SU-DHL-6 (cell line): ENCODE measurements at regions not wholly inside any gene's neighbourhood (a gene's known extent, or its start where the extent isn't known, plus 50 kb on each side); places are given as distances from the start of the nearest gene placed in this dataset.

Experiments
- H2AFZ ChIP-seq: fragments of 200-600 bp; sonication (generic); 2 replicates; pipeline ENCODE4 v1.6.1; 2014; ENCODE audit warnings: low read depth, mild to moderate bottlenecking, moderate library complexity, mixed read lengths, antibody characterized with exemption, low read length; ENCODE audit not compliant: severe bottlenecking
- H3F3A ChIP-seq: fragments of 200-600 bp; shearing (Covaris generic); 2 replicates; pipeline ENCODE4 v1.6.0; 2016; ENCODE audit warnings: antibody characterized with exemption, mild to moderate bottlenecking; ENCODE audit not compliant: insufficient read depth
- H3K27ac ChIP-seq: fragments of 200-600 bp; sonication (generic); 2 replicates; pipeline ENCODE4 v1.5.1; 2016; ENCODE audit warnings: low read depth, mild to moderate bottlenecking, low read length, moderate library complexity, mixed read lengths
- H3K27me3 ChIP-seq: fragments of 200-600 bp; sonication (generic), shearing (Covaris generic); 2 replicates; pipeline ENCODE4 v1.6.0; 2014; ENCODE audit warnings: mild to moderate bottlenecking, low read length
- H3K36me3 ChIP-seq: fragments of 200-600 bp; sonication (generic); 2 replicates; pipeline ENCODE4 v1.6.1; 2014; ENCODE audit warnings: mild to moderate bottlenecking, low read length, mixed read lengths
- H3K4me2 ChIP-seq: fragments of 300-600, 200-600 bp; shearing (Covaris generic), sonication (generic); 2 replicates; pipeline ENCODE4 v1.6.0; 2014; ENCODE audit warnings: low read length, low read depth, mild to moderate bottlenecking; ENCODE audit not compliant: poor library complexity, severe bottlenecking
- H3K4me3 ChIP-seq: fragments of 200-600 bp; sonication (generic); 2 replicates; pipeline ENCODE4 v1.5.1; 2014; ENCODE audit warnings: antibody characterized with exemption, low read length, mild to moderate bottlenecking, mixed read lengths; ENCODE audit not compliant: insufficient read depth, poor library complexity, severe bottlenecking
- H3K79me2 ChIP-seq: fragments of 200-600 bp; sonication (generic); 2 replicates; pipeline ENCODE4 v1.6.1; 2014; ENCODE audit warnings: mild to moderate bottlenecking, low read length, moderate library complexity; ENCODE audit not compliant: insufficient read depth
- H3K9ac ChIP-seq: fragments of 200-600 bp; sonication (generic); 2 replicates; pipeline ENCODE4 v1.7.0; 2014; ENCODE audit warnings: mild to moderate bottlenecking, low read length
- H3K9me2 ChIP-seq: fragments of 200-600 bp; sonication (generic); replicated peaks from 2 replicates; pipeline ENCODE4 v1.6.1; 2014; ENCODE audit warnings: low read length; ENCODE audit not compliant: insufficient read depth
- H3K9me3 ChIP-seq: fragments of 200-600 bp; sonication (generic); 2 replicates; pipeline ENCODE4 v1.6.1; 2014; ENCODE audit warnings: low read length, mixed read lengths; ENCODE audit not compliant: insufficient read depth
- H4K20me1 ChIP-seq: fragments of 200-600 bp; sonication (generic); 2 replicates; pipeline ENCODE4 v1.6.1; 2014; ENCODE audit warnings: low read depth, mild to moderate bottlenecking, antibody characterized with exemption, low read length, moderate library complexity, mixed read lengths
- CTCF ChIP-seq: fragments of 200-600 bp; sonication (generic); IDR thresholded peaks from one replicate; pipeline ENCODE4 v1.5.1; 2017; ENCODE audit warnings: antibody characterized with exemption, mild to moderate bottlenecking, low read length, moderate library complexity; ENCODE audit not compliant: insufficient read depth, poor library complexity, severe bottlenecking
- EZH2phosphoT487 ChIP-seq: fragments of 200-600 bp; sonication (generic), shearing (Covaris generic); conservative IDR thresholded peaks from 2 replicates; pipeline ENCODE4 v1.6.1; 2018; ENCODE audit warnings: mild to moderate bottlenecking, antibody characterized with exemption, low read length, moderate library complexity, mixed read lengths

GRCh38 chr2:147164563-147164962 lies 680.3 kb upstream of the ACVR2A start:
- no peaks in the 10 kb centered on the region for H3K27me3 ChIP-seq
- no peaks in the 10 kb centered on the region for H3F3A ChIP-seq
- H3K4me3 ChIP-seq = no peak overlapping the region
- TF ChIP-seq CTCF = no peak
- TF ChIP-seq EZH2phosphoT487 = no peak
- no peaks in the 10 kb centered on the region for H3K79me2 ChIP-seq
- H3K9me2 ChIP-seq = no peaks in the 10 kb centered on the region
- no peak overlapping the region for H3K4me2 ChIP-seq
- no peak overlapping the region for H3K9ac ChIP-seq
- H3K36me3 ChIP-seq = no peaks in the 10 kb centered on the region
- no peak overlapping the region for H3K27ac ChIP-seq
- H4K20me1 ChIP-seq = no peaks in the 10 kb centered on the region
- H2AFZ ChIP-seq = no peak overlapping the region
- H3K9me3 ChIP-seq = no peaks in the 10 kb centered on the region

- Histone ChIP-seq H3K4me2 (no peak overlapping the region), H3K36me3 (no peaks in the 10 kb centered on the region), H3K27me3 (no peaks in the 10 kb centered on the region), H3K9me3 (no peaks in the 10 kb centered on the region), H3K27ac (no peak overlapping the region), H3K4me3 (no peak overlapping the region), H2AFZ (no peak overlapping the region), H3K9ac (no peak overlapping the region), H3K9me2 (no peaks in the 10 kb centered on the region), H3K79me2 (no peaks in the 10 kb centered on the region), H3F3A (no peaks in the 10 kb centered on the region), H4K20me1 (no peaks in the 10 kb centered on the region)
- TF ChIP-seq EZH2phosphoT487 = no peak
- TF ChIP-seq CTCF = no peak
These were observed 683.1 kb upstream of the ACVR2A start for GRCh38 chr2:147161746-147162145.

GRCh38 chr2:147156970-147157369 lies 687.9 kb upstream of the ACVR2A start:
- Histone ChIP-seq H3K4me2 (no peak overlapping the region), H3F3A (no peaks in the 10 kb centered on the region), H3K36me3 (no peaks in the 10 kb centered on the region), H3K79me2 (no peaks in the 10 kb centered on the region), H3K27me3 (no peaks in the 10 kb centered on the region), H3K4me3 (no peak overlapping the region), H4K20me1 (no peaks in the 10 kb centered on the region), H3K9me2 (no peaks in the 10 kb centered on the region), H3K9me3 (no peaks in the 10 kb centered on the region), H3K27ac (no peak overlapping the region), H3K9ac (no peak overlapping the region), H2AFZ (no peak overlapping the region)
- TF ChIP-seq CTCF = no peak
- TF ChIP-seq EZH2phosphoT487 = no peak

GRCh38 chr2:147150241-147150635 lies 694.6 kb upstream of the ACVR2A start:
- no peak overlapping the region for H3K27ac ChIP-seq
- TF ChIP-seq CTCF = no peak
- TF ChIP-seq EZH2phosphoT487 = no peak
- H3K36me3 ChIP-seq = no peaks in the 10 kb centered on the region
- no peaks in the 10 kb centered on the region for H3F3A ChIP-seq
- no peak overlapping the region for H2AFZ ChIP-seq
- no peak overlapping the region for H3K4me3 ChIP-seq
- no peak overlapping the region for H3K9ac ChIP-seq
- H3K27me3 ChIP-seq = no peaks in the 10 kb centered on the region
- no peaks in the 10 kb centered on the region for H3K9me2 ChIP-seq
- no peaks in the 10 kb centered on the region for H3K9me3 ChIP-seq
- H4K20me1 ChIP-seq = no peaks in the 10 kb centered on the region
- H3K79me2 ChIP-seq = no peaks in the 10 kb centered on the region
- H3K4me2 ChIP-seq = no peak overlapping the region
